Trophoblast cell (in vitro differentiated cells and primary cell): ENCODE measurements at regions not wholly inside any gene's neighbourhood (a gene's known extent, or its start where the extent isn't known, plus 50 kb on each side); places are given as distances from the start of the nearest gene placed in this dataset.

Source experiments
- DNase-seq, 2 donors: peaks; one replicate each; pipeline ENCODE4 v3.0.0-alpha.2; 2016
- H2AFZ ChIP-seq: 2 replicates; pipeline ENCODE4 v1.6.1; 2013; ENCODE audit warnings: low read length, moderate library complexity, mild to moderate bottlenecking; ENCODE audit not compliant: insufficient read depth, poor library complexity
- H2AK5ac ChIP-seq: 2 replicates; pipeline ENCODE4 v1.6.1; 2013; ENCODE audit warnings: mild to moderate bottlenecking, low read length
- H2BK120ac ChIP-seq: 2 replicates; pipeline ENCODE4 v1.6.1; 2013; ENCODE audit warnings: low read length, mild to moderate bottlenecking, moderate library complexity; ENCODE audit not compliant: insufficient read depth, poor library complexity
- H2BK12ac ChIP-seq: 2 replicates; pipeline ENCODE4 v1.6.1; 2013; ENCODE audit warnings: mild to moderate bottlenecking, low read length, moderate library complexity
- H2BK5ac ChIP-seq: 2 replicates; pipeline ENCODE4 v1.6.1; 2013; ENCODE audit warnings: low read length, low read depth, moderate library complexity, mild to moderate bottlenecking; ENCODE audit not compliant: poor library complexity
- H3K14ac ChIP-seq: 2 replicates; pipeline ENCODE4 v1.6.1; 2013; ENCODE audit warnings: mild to moderate bottlenecking, low read length
- H3K18ac ChIP-seq: 2 replicates; pipeline ENCODE4 v1.6.1; 2013; ENCODE audit warnings: mild to moderate bottlenecking, low read length
- H3K23ac ChIP-seq: 2 replicates; pipeline ENCODE4 v1.6.1; 2013; ENCODE audit warnings: low read length
- H3K27ac ChIP-seq: 2 replicates; pipeline ENCODE4 v1.5.1; 2013; ENCODE audit warnings: low read depth, mild to moderate bottlenecking, inconsistent platforms, low read length, moderate library complexity
- H3K27me3 ChIP-seq: 2 replicates; pipeline ENCODE4 v1.6.1; 2013; ENCODE audit warnings: inconsistent platforms, mild to moderate bottlenecking, low read length, moderate library complexity; ENCODE audit not compliant: insufficient read depth
- H3K36me3 ChIP-seq, 2 experiments: 1 replicate in 1 of 2; 2 replicates in 1 of 2; pipeline ENCODE4 v1.6.1; 2013; ENCODE audit warnings: low read length in 2 of 2, mild to moderate bottlenecking in 2 of 2, moderate library complexity in 1 of 2; ENCODE audit not compliant: insufficient read depth in 2 of 2, control insufficient read depth in 1 of 2
- H3K4ac ChIP-seq: 2 replicates; pipeline ENCODE4 v1.6.1; 2013; ENCODE audit warnings: low read depth, mild to moderate bottlenecking, low read length, moderate library complexity
- H3K4me1 ChIP-seq, 2 experiments: 1 replicate in 1 of 2; 2 replicates in 1 of 2; pipeline ENCODE4 v1.6.1; 2013; ENCODE audit warnings: low read length in 2 of 2, mild to moderate bottlenecking in 2 of 2, moderate library complexity in 1 of 2; ENCODE audit not compliant: insufficient read depth in 2 of 2, control insufficient read depth in 1 of 2
- H3K4me2 ChIP-seq: 2 replicates; pipeline ENCODE4 v1.6.1; 2013; ENCODE audit warnings: inconsistent platforms, mild to moderate bottlenecking, low read length, moderate library complexity
- H3K4me3 ChIP-seq: 2 replicates; pipeline ENCODE4 v1.5.1; 2013; ENCODE audit warnings: mild to moderate bottlenecking, low read depth, low read length, inconsistent platforms
- H3K79me1 ChIP-seq: one replicate; pipeline ENCODE4 v1.6.1; 2013; ENCODE audit warnings: low read length
- H3K79me2 ChIP-seq: 2 replicates; pipeline ENCODE4 v1.6.1; 2013; ENCODE audit warnings: low read length, mild to moderate bottlenecking; ENCODE audit not compliant: control insufficient read depth, insufficient read depth, poor library complexity
- H3K9ac ChIP-seq: 2 replicates; pipeline ENCODE4 v1.6.1; 2013; ENCODE audit warnings: mild to moderate bottlenecking, low read length
- H3K9me3 ChIP-seq: 2 replicates; pipeline ENCODE4 v1.6.1; 2013; ENCODE audit warnings: low read depth, mild to moderate bottlenecking, control low read depth, inconsistent platforms, low read length; ENCODE audit not compliant: insufficient read depth
- H4K12ac ChIP-seq: 2 replicates; pipeline ENCODE4 v1.6.1; 2013; ENCODE audit warnings: low read depth, mild to moderate bottlenecking, low read length, moderate library complexity
- H4K8ac ChIP-seq: 2 replicates; pipeline ENCODE4 v1.6.1; 2013; ENCODE audit warnings: low read depth, mild to moderate bottlenecking, low read length, moderate library complexity
- H4K91ac ChIP-seq: one replicate; pipeline ENCODE4 v1.6.1; 2013; ENCODE audit warnings: low read depth, mild to moderate bottlenecking, low read length, moderate library complexity
- WGBS: extraction: QIAGEN DNeasy Blood & Tissue Kit; methylation state at CpG from one replicate; pipeline ENCODE4 v1.1.7; 2013; ENCODE audit warnings: missing lambda C conversion rate; ENCODE audit not compliant: insufficient read length, insufficient coverage; ENCODE audit errors: extremely low coverage; 5-methylcytosine and 5-hydroxymethylcytosine counted together

DNA sequence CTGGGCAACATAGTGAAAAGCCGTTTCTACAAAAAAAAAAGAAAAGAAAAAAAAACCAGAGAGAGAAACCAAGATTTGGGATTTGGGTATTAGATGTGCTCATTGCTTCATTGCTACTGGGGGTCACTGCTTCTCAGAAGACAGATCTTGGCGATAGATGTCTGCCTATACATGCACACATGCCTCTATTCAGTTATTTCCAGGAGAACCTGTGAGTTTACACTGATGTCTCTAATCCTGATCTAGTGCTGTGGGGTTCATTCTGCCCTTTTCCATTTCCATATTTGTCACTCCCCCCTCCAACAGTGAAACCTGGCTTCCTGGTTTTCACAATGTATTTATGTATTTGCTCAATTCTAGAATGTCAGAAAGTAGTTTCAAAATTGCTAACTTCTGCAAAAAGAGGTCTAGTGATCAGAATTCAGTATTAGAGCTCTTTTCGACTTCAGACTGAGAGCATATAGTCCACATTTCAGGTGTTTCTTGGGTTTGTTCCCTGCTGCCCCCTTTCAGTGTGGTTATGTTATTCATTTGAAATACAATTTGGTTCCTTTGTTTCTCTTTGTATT, 111.0 kb downstream of the SLC25A47 start:
- Histone ChIP-seq H3K36me3 (no peaks in the 10 kb centered on the region), H3K9me3 (no peaks in the 10 kb centered on the region), H3K4me3 (no peak overlapping the region), H3K4me2 (no peak overlapping the region), H3K4ac (no peak overlapping the region), H3K79me2 (no peaks in the 10 kb centered on the region), H3K9ac (no peak overlapping the region), H3K23ac (no peak overlapping the region), H3K14ac (no peak overlapping the region), H2BK5ac (no peak overlapping the region), H3K4me1 (peaks cover 0 to 3% of the 10 kb centered on the region in 2 experiments), H4K91ac (no peak overlapping the region), H3K18ac (no peak overlapping the region), H3K27me3 (no peaks in the 10 kb centered on the region), H4K12ac (no peak overlapping the region), H2BK12ac (no peak overlapping the region), H4K8ac (no peak overlapping the region), H3K79me1 (no peaks in the 10 kb centered on the region), H2BK120ac (no peak overlapping the region), H2AFZ (no peak overlapping the region), H3K27ac (no peak overlapping the region), H2AK5ac (no peak overlapping the region)
- peak in 1 of 2 donors; percentile 10 for DNase-seq
- WGBS, result no CpG with 5 or more reads among the region's 3 CpGs

DNA sequence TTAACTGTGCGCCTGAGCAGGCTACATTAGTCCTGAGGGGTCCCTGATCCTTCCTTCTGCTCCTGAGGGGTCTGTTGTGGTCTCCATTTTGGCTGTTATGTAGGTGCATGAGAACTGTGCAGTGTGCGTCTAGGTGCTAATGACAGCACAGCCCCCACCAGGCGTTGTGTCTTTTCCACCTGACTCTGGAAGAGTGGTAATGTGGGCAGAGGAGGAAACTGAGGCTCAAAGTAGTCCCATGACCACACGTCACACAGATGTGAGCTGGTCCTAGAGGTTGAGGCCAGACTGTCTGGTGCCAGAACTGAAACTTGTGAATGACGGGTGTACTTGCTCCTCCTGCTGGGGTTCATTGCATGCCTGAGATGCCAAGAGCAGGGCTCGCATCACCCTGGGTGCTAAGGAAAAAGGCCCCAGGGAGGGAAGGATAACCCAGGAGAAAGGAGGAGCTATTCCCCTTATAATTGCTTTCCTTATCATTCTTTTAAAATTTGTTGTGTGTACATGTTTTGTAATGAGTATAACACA, 111.8 kb downstream of the SLC25A47 start:
- Histone ChIP-seq H2BK12ac (no peak overlapping the region), H3K23ac (no peak overlapping the region), H3K4ac (no peak overlapping the region), H3K36me3 (no peaks in the 10 kb centered on the region), H3K18ac (no peak overlapping the region), H4K91ac (no peak overlapping the region), H3K9ac (no peak overlapping the region), H3K4me2 (no peak overlapping the region), H2AFZ (no peak overlapping the region), H3K27ac (no peak overlapping the region), H3K14ac (no peak overlapping the region), H4K8ac (no peak overlapping the region), H3K79me1 (no peaks in the 10 kb centered on the region), H3K27me3 (no peaks in the 10 kb centered on the region), H3K4me1 (peaks cover 0 to 3% of the 10 kb centered on the region in 2 experiments), H2BK120ac (no peak overlapping the region), H3K9me3 (no peaks in the 10 kb centered on the region), H2AK5ac (no peak overlapping the region), H2BK5ac (no peak overlapping the region), H3K4me3 (no peak overlapping the region), H3K79me2 (no peaks in the 10 kb centered on the region), H4K12ac (no peak overlapping the region)
- no CpG with 5 or more reads among the region's 6 CpGs for WGBS
- DNase-seq, result no peak

DNA sequence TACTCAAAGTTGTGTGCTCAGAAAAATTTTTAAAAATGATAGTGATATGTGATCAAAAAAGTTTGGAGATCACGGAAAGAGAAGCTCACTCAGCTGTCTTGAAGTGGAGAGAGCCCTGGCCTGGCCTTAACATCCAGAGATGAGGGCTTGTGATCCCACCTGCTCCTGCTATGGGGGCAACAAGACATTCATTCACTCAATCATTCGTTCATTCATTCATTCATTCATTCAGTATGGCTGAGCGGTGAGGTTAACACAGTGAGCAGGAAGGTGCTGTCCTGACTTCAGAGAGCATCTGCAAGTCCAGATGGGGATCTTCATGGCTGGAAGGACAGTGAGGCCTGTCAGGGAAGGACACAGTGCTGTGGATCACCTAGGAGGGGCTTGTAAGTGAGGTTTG, 112.3 kb downstream of the SLC25A47 start:
- Histone ChIP-seq H3K18ac (no peak overlapping the region), H3K79me1 (no peaks in the 10 kb centered on the region), H3K4me2 (no peak overlapping the region), H3K27ac (no peak overlapping the region), H3K23ac (no peak overlapping the region), H3K4me1 (peaks cover 0 to 5% of the 10 kb centered on the region in 2 experiments), H4K91ac (no peak overlapping the region), H2AFZ (no peak overlapping the region), H4K12ac (no peak overlapping the region), H4K8ac (no peak overlapping the region), H3K9ac (no peak overlapping the region), H3K4ac (no peak overlapping the region), H2BK120ac (no peak overlapping the region), H3K27me3 (no peaks in the 10 kb centered on the region), H3K14ac (no peak overlapping the region), H3K36me3 (no peaks in the 10 kb centered on the region), H3K9me3 (no peaks in the 10 kb centered on the region), H3K4me3 (no peak overlapping the region), H3K79me2 (no peaks in the 10 kb centered on the region), H2BK12ac (no peak overlapping the region), H2BK5ac (no peak overlapping the region), H2AK5ac (no peak overlapping the region)
- no peak for DNase-seq
- no CpG with 5 or more reads among the region's 3 CpGs for WGBS

DNA sequence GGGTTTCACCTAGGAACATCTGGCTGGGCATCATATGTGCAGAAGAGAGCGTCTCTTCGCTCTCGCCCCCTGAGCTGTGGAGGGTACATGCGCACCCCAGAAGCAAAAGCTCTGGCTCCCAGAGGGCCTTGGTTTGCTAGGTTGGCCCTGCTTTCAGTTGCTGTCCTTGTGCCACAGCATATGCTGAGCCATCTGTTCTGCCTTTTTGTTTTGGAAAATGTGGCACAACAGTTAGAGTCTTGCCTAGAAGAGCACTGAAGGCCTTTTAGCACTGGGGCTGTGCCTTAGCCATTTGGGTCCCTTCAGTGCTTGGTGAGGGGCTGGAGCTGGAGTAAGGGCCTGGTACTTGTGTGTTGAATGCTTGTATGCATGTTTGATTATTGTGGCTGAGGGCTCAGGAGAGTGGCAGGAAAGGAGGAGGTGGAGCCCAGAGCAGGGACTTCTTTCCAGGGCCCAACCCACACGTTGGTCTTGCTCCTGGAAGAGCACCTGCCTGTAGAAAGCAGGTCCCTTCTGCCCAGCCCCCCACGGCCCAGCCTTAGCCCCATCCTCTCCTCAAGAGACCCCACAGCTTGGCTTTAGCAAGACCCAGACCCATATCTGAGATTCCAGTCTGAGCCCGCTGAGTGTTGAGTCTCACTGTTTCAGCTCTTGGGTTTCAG, 113.7 kb downstream of the SLC25A47 start:
- Histone ChIP-seq H2BK5ac (no peak overlapping the region), H2AK5ac (no peak overlapping the region), H3K4me1 (peaks cover 0 to 5% of the 10 kb centered on the region in 2 experiments)

More for the DNA sequence above, 113.7 kb downstream of the SLC25A47 start:
- Histone ChIP-seq H2AFZ (no peak overlapping the region), H3K9ac (no peak overlapping the region), H3K27ac (no peak overlapping the region), H2BK12ac (no peak overlapping the region), H3K4ac (no peak overlapping the region), H3K4me2 (no peak overlapping the region), H3K9me3 (no peaks in the 10 kb centered on the region), H3K27me3 (no peaks in the 10 kb centered on the region), H4K8ac (no peak overlapping the region), H3K4me3 (no peak overlapping the region), H3K79me1 (no peaks in the 10 kb centered on the region), H4K12ac (no peak overlapping the region), H3K79me2 (no peaks in the 10 kb centered on the region), H3K18ac (no peak overlapping the region), H3K36me3 (no peaks in the 10 kb centered on the region), H2BK120ac (no peak overlapping the region), H3K14ac (no peak overlapping the region), H4K91ac (no peak overlapping the region), H3K23ac (no peak overlapping the region)
- no peak for DNase-seq
- no CpG with 5 or more reads among the region's 7 CpGs for WGBS
